Body of pancreas (tissue), 4 donors: ENCODE measurements at regions not wholly inside any gene's neighbourhood (a gene's known extent, or its start where the extent isn't known, plus 50 kb on each side); places are given as distances from the start of the nearest gene placed in this dataset.

Source experiments
- ATAC-seq: fragments of 150-250 bp; one replicate; pipeline ENCODE4 v1.9.1; 2016
- DNase-seq, 4 donors: peaks; one replicate each; pipeline ENCODE4 v3.0.0-alpha.2; 2019
- H3K27ac ChIP-seq, 4 donors: fragments of 200-600 bp; sonication (generic); 1 replicate in 3 of 4; 2 replicates in 1 of 4; pipeline versions ENCODE4 v1.5.1 to v1.6.1; 2016 to 2019; ENCODE audit warnings: mild to moderate bottlenecking in 1 of 4, mixed read lengths in 1 of 4, moderate library complexity in 1 of 4
- H3K27me3 ChIP-seq, 2 donors: fragments of 200-600 bp; sonication (generic); one replicate each; pipeline ENCODE4 v1.6.0; 2016; ENCODE audit warnings: mild to moderate bottlenecking in 1 of 2
- H3K36me3 ChIP-seq, 2 donors: fragments of 200-600 bp; sonication (generic); replicated peaks in 1 of 2; 2 replicates each; pipeline ENCODE4 v1.5.1; 2016; ENCODE audit warnings: low read depth in 2 of 2; ENCODE audit not compliant: insufficient read depth in 1 of 2
- H3K4me1 ChIP-seq: fragments of 200-600 bp; sonication (generic); one replicate; pipeline ENCODE4 v1.6.0; 2016
- H3K4me3 ChIP-seq, 2 donors: fragments of 200-600 bp; sonication (generic); 1 replicate in 1 of 2; 2 replicates in 1 of 2; pipeline ENCODE4 v1.5.1; 2016 to 2019
- H3K9me3 ChIP-seq, 3 donors: fragments of 200-600 bp; sonication (generic); 1 replicate in 2 of 3; 2 replicates in 1 of 3; pipeline ENCODE4 v1.5.1; 2016
- CTCF ChIP-seq, 7 experiments: fragments of 450-650 bp in 4 of 7; fragments of 200-600 bp in 3 of 7; sonication (generic) in 3 of 7; IDR thresholded peaks; one replicate each; pipeline ENCODE4 v1.5.1; 2016 to 2019; ENCODE audit warnings: antibody characterized with exemption in 7 of 7
- POLR2A ChIP-seq, 3 donors: fragments of 450-650 bp; IDR thresholded peaks; one replicate each; pipeline ENCODE4 v1.6.1; 2016; ENCODE audit warnings: antibody characterized with exemption in 3 of 3, mild to moderate bottlenecking in 2 of 3
- WGBS, 2 donors: methylation state at CpG; one replicate each; pipeline ENCODE4 v1.1.5; 2017; 5-methylcytosine and 5-hydroxymethylcytosine counted together
- intact Hi-C: fragments of 100-400 bp; cut with DNase I; formaldehyde crosslinking; loops from one replicate; pipeline ENCODE4 v1.15.1; 2023

DNA sequence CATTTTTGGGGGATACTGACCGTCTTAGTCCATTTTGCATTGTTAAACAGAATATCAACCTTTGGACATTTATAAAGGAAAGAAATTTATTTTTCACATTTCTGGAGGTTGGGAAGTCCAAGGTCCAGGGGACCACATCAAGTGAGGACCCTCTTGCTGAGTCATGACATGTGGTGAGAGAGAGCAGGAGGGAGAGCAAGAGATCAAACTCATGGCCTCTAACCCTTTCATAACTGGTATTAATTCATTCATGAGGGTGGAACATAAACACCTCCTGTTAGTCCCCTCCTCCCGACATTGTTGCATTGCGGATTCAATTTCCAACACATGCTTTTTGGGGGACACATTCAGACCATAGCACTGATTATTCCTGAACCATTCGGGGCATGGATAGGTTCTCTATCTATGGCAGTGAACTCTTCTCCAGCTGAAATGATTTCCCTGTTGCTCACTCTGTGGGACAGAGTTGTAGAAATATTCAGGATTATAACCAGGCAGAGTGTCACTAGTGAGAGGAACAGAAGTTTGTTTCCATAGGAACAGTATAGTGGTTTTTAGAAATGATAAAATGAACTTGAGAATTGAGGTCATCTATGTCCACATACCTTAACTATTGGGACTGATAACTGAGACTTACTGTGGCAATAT, 88.2 kb upstream of the OR9Q1 start:
- Histone ChIP-seq H3K27me3 (no peaks in the 10 kb centered on the region), H3K27ac (no peak overlapping the region), H3K9me3 (no peaks in the 10 kb centered on the region), H3K36me3 (no peaks in the 10 kb centered on the region), H3K4me3 (no peak overlapping the region), H3K4me1 (peaks cover 11% of the 10 kb centered on the region)
- 88 to 90% methylated on average over 4 of the region's 4 CpGs for WGBS, 2 donors
- DNase-seq (no peak), ATAC-seq (no peak)
- no peak for TF ChIP-seq CTCF (IDR thresholded peaks at IDR 0.05)
- no peak for TF ChIP-seq POLR2A (IDR thresholded peaks at IDR 0.05)
- intact Hi-C loops: no loop called here

DNA sequence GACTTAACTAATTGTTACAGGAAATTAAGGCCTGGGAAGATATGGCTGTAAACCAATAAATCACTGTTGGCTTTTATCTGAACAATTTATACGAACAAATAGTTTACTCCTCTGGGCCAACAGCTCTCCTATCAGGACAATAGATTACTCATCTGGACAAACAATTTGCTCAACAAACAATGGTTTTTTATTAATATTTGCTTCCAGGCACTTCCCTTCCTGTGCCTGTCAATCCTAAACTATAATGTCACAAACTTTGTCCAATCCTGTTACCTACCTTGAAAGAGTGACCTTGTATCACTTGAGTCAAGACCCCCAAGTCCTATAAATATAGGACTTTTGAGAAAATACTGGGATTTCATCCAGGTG, 87.6 kb upstream of the OR9Q1 start:
- TF ChIP-seq POLR2A (IDR thresholded peaks at IDR 0.05) (no peak), CTCF (IDR thresholded peaks at IDR 0.05) (no peak)
- peak overlapping the region in 1 of 4 donors; percentile 34 for H3K27ac ChIP-seq
- no peaks in the 10 kb centered on the region for H3K36me3 ChIP-seq
- no peak overlapping the region for H3K4me3 ChIP-seq
- peaks cover 11% of the 10 kb centered on the region for H3K4me1 ChIP-seq
- intact Hi-C loops: no loop called here
- no peaks in the 10 kb centered on the region for H3K27me3 ChIP-seq
- no peak for DNase-seq
- WGBS, 2 donors: 13 to 26% methylated on average over 1 of the region's 1 CpG
- no peak for ATAC-seq
- H3K9me3 ChIP-seq: no peaks in the 10 kb centered on the region

GRCh38 chr11:57937431-57937830, 86.2 kb upstream of the OR9Q1 start:
- no peaks in the 10 kb centered on the region for H3K9me3 ChIP-seq
- 54 to 62% methylated on average over 3 of the region's 3 CpGs for whole genome bisulfite sequencing, 2 donors
- DNase-seq: no peak
- intact Hi-C loops: no loop called here
- no peak overlapping the region for H3K4me3 ChIP-seq
- TF ChIP-seq POLR2A (IDR thresholded peaks at IDR 0.05): no peak
- TF ChIP-seq CTCF (IDR thresholded peaks at IDR 0.05): no peak
- no peak for ATAC-seq
- no peak overlapping the region for H3K27ac ChIP-seq
- peaks cover 11% of the 10 kb centered on the region for H3K4me1 ChIP-seq
- H3K27me3 ChIP-seq: no peaks in the 10 kb centered on the region
- H3K36me3 ChIP-seq: no peaks in the 10 kb centered on the region

GRCh38 chr11:57938351-57938750, 85.3 kb upstream of the OR9Q1 start:
- 48 to 81% methylated on average over 3 of the region's 3 CpGs for WGBS, 2 donors
- Histone ChIP-seq H3K36me3 (no peaks in the 10 kb centered on the region), H3K4me1 (peaks cover 11% of the 10 kb centered on the region), H3K4me3 (no peak overlapping the region), H3K27me3 (no peaks in the 10 kb centered on the region), H3K9me3 (no peaks in the 10 kb centered on the region), H3K27ac (no peak overlapping the region)
- DNase-seq (no peak), ATAC-seq (peak; percentile 27)
- TF ChIP-seq POLR2A (IDR thresholded peaks at IDR 0.05): no peak
- no peak for TF ChIP-seq CTCF (IDR thresholded peaks at IDR 0.05)
- intact Hi-C loops: no loop called here

DNA sequence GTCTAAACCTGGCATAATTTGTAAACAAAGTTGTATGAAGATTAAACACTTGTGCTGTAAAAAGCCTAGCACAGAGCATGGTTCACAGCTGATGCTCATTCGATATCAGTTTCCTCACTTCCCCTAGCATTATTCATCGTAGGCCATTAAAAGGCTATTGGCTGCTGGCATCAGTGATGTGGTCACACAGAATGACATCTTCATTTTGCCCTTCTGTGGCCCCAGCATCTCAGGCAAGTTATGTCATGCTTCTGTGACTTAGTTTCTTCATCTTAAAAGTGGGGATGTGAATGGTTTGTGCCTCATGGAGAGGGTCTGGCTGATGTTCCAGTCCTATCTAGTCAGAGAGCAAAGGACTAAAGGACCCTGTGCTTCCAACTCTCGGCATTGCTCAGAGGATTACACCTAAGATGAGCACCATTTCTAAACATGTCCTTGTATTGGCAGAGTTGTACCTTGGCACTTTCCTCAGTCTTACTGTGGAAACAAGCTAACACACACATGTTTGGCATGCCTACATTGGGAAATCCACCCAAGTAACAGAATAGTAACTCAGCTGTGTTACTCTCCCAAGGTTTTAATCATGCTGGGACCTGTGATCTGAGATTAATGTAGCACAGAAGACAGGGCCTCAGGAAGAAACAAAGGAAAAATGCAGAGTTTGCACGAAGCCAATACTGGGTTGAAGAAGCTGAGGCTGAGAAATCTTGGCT, 83.5 kb upstream of the OR9Q1 start:
- Histone ChIP-seq H3K27me3 (no peaks in the 10 kb centered on the region), H3K4me1 (peaks cover 11% of the 10 kb centered on the region), H3K27ac (no peak overlapping the region), H3K4me3 (no peak overlapping the region), H3K9me3 (no peaks in the 10 kb centered on the region), H3K36me3 (no peaks in the 10 kb centered on the region)
- ATAC-seq (no peak), DNase-seq (no peak)
- WGBS, 2 donors: 73 to 75% methylated on average over 4 of the region's 4 CpGs
- intact Hi-C loops: no loop called here
- TF ChIP-seq POLR2A (IDR thresholded peaks at IDR 0.05) (no peak), CTCF (IDR thresholded peaks at IDR 0.05) (no peak)
